Keratinocyte (primary cell): ENCODE measurements at regions not wholly inside any gene's neighbourhood (a gene's known extent, or its start where the extent isn't known, plus 50 kb on each side); places are given as distances from the start of the nearest gene placed in this dataset.

Source experiments
- DNase-seq: peaks from one replicate; pipeline ENCODE4 v3.0.0-alpha.2; 2011; ENCODE audit warnings: low read depth, missing footprints, low spot score
- FAIRE-seq: peaks from 2 replicates; lab custom pipeline; 2011; peaks lifted over from hg19 to GRCh38; lab: Jason Lieb, UNC
- H2AFZ ChIP-seq: 2 replicates; pipeline ENCODE4 v1.6.0; 2012; ENCODE audit warnings: low read length, control low read depth, inconsistent platforms; ENCODE audit not compliant: control insufficient read depth
- H3K27ac ChIP-seq: 2 replicates; pipeline ENCODE4 v1.5.1; 2011; ENCODE audit warnings: low read length; ENCODE audit not compliant: control insufficient read depth, insufficient read depth
- H3K27me3 ChIP-seq: 3 replicates; pipeline ENCODE4 v1.6.0; 2011; ENCODE audit warnings: low read length; ENCODE audit not compliant: control insufficient read depth, insufficient read depth; ENCODE audit errors: extremely low read depth
- H3K36me3 ChIP-seq, 2 experiments: 2 replicates in 1 of 2; 3 replicates in 1 of 2; pipeline ENCODE4 v1.5.1; 2011; ENCODE audit warnings: low read length in 2 of 2, mild to moderate bottlenecking in 1 of 2; ENCODE audit not compliant: control insufficient read depth in 2 of 2, insufficient read depth in 2 of 2; ENCODE audit errors: extremely low read depth in 1 of 2
- H3K4me1 ChIP-seq: 3 replicates; pipeline ENCODE4 v1.5.1; 2011; ENCODE audit warnings: low read length; ENCODE audit not compliant: control insufficient read depth, insufficient read depth; ENCODE audit errors: extremely low read depth
- H3K4me2 ChIP-seq: 3 replicates; pipeline ENCODE4 v1.6.0; 2011; ENCODE audit warnings: low read depth, low read length; ENCODE audit not compliant: control insufficient read depth, insufficient read depth; ENCODE audit errors: extremely low read depth
- H3K4me3 ChIP-seq, 3 experiments: fragments of 200-600 bp in 1 of 3; sonication (generic) in 1 of 3; 2 replicates in 2 of 3; 3 replicates in 1 of 3; pipeline ENCODE4 v1.5.1; 2011 to 2016; ENCODE audit warnings: low read length in 3 of 3, mild to moderate bottlenecking in 3 of 3, control low read depth in 2 of 3, inconsistent platforms in 1 of 3, low read depth in 1 of 3, mixed read lengths in 1 of 3, mixed run types in 1 of 3, moderate library complexity in 1 of 3; ENCODE audit not compliant: control insufficient read depth in 2 of 3, insufficient read depth in 2 of 3; ENCODE audit errors: extremely low read depth in 1 of 3
- H3K79me2 ChIP-seq: 2 replicates; pipeline ENCODE4 v1.6.0; 2012; ENCODE audit warnings: low read length; ENCODE audit not compliant: control insufficient read depth, insufficient read depth
- H3K9ac ChIP-seq: 3 replicates; pipeline ENCODE4 v1.6.0; 2011; ENCODE audit warnings: low read length; ENCODE audit not compliant: control insufficient read depth, insufficient read depth; ENCODE audit errors: extremely low read depth
- H3K9me1 ChIP-seq: 3 replicates; pipeline ENCODE4 v1.6.0; 2011; ENCODE audit warnings: low read length; ENCODE audit not compliant: control insufficient read depth, insufficient read depth; ENCODE audit errors: extremely low read depth
- H3K9me3 ChIP-seq: 2 replicates; pipeline ENCODE4 v1.5.1; 2012; ENCODE audit warnings: low read depth, low read length; ENCODE audit not compliant: control insufficient read depth
- H4K20me1 ChIP-seq: 3 replicates; pipeline ENCODE4 v1.6.0; 2011; ENCODE audit warnings: low read length; ENCODE audit not compliant: control insufficient read depth, insufficient read depth; ENCODE audit errors: extremely low read depth
- EZH2 ChIP-seq: IDR thresholded peaks from one replicate; pipeline ENCODE4 v1.6.1; 2012; ENCODE audit warnings: inconsistent platforms, mild to moderate bottlenecking, low read length, moderate library complexity
- dilution Hi-C: fragments of 300-500 bp; cut with MboI; formaldehyde crosslinking; loops from one replicate; pipeline ENCODE4 v1.7.0; 2020; ENCODE audit warnings: low sequenced_read_pairs; ENCODE audit not compliant: extremely low pct_ligation_motif_present
- TF ChIP-seq, protein P1 (sequence below), 3 experiments: IDR thresholded peaks in 1 of 3; conservative IDR thresholded peaks in 1 of 3; optimal IDR thresholded peaks in 1 of 3; 2 replicates in 2 of 3; 3 replicates in 1 of 3; pipeline versions ENCODE3 to v1.5.1; 2011; ENCODE audit warnings: low read length in 3 of 3, mild to moderate bottlenecking in 3 of 3, moderate library complexity in 2 of 3, control low read depth in 1 of 3, inconsistent platforms in 1 of 3; ENCODE audit not compliant: insufficient read depth in 2 of 3; ENCODE audit errors: extremely low read depth in 1 of 3

DNA sequence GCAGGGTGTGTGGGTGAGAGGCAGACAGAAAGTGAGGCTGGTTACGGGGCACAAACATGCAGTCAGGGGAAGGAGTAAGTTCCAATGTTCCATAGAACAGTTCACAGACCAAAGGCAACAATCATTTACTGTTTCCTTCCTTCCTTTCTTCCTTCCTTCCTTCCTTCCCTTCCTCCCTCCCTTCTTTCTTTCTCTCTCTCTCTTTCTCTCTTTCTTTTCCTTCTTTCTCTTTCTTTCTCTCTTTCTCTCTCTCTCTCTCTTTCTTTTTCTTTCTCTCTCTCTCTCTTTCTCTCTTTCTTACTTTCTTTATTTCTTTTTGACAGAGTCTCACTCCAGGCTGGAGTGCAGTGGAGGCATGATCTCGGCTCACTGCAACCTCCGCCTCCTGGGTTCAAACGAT is 125.8 kb upstream of the LPCAT1 start:
- no peak overlapping the region for H3K4me3 ChIP-seq
- no peaks in the 10 kb centered on the region for H3K9me3 ChIP-seq
- no peak for FAIRE-seq
- H3K36me3 ChIP-seq = no peaks in the 10 kb centered on the region
- no peak overlapping the region for H3K4me2 ChIP-seq
- H4K20me1 ChIP-seq = no peaks in the 10 kb centered on the region
- peaks cover 4% of the 10 kb centered on the region for H3K4me1 ChIP-seq
- H3K79me2 ChIP-seq = no peaks in the 10 kb centered on the region
- dilution Hi-C loops = no loop called here
- H2AFZ ChIP-seq = no peak overlapping the region
- TF ChIP-seq EZH2 = no peak
- TF ChIP-seq, protein P1, sequence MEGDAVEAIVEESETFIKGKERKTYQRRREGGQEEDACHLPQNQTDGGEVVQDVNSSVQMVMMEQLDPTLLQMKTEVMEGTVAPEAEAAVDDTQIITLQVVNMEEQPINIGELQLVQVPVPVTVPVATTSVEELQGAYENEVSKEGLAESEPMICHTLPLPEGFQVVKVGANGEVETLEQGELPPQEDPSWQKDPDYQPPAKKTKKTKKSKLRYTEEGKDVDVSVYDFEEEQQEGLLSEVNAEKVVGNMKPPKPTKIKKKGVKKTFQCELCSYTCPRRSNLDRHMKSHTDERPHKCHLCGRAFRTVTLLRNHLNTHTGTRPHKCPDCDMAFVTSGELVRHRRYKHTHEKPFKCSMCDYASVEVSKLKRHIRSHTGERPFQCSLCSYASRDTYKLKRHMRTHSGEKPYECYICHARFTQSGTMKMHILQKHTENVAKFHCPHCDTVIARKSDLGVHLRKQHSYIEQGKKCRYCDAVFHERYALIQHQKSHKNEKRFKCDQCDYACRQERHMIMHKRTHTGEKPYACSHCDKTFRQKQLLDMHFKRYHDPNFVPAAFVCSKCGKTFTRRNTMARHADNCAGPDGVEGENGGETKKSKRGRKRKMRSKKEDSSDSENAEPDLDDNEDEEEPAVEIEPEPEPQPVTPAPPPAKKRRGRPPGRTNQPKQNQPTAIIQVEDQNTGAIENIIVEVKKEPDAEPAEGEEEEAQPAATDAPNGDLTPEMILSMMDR (optimal IDR thresholded peaks at IDR 0.05 in 1 of 3, IDR thresholded peaks at IDR 0.05 in 1 of 3, conservative IDR thresholded peaks at IDR 0.05 in 1 of 3; ENCODE audit: extremely low read depth in 1 of 3, insufficient read depth in 2 of 3, low read length in 3 of 3) = no peak
- H3K27ac ChIP-seq = no peak overlapping the region
- no peaks in the 10 kb centered on the region for H3K9me1 ChIP-seq
- peaks cover 24% of the 10 kb centered on the region for H3K27me3 ChIP-seq
- no peak overlapping the region for H3K9ac ChIP-seq
- no peak for DNase-seq

DNA sequence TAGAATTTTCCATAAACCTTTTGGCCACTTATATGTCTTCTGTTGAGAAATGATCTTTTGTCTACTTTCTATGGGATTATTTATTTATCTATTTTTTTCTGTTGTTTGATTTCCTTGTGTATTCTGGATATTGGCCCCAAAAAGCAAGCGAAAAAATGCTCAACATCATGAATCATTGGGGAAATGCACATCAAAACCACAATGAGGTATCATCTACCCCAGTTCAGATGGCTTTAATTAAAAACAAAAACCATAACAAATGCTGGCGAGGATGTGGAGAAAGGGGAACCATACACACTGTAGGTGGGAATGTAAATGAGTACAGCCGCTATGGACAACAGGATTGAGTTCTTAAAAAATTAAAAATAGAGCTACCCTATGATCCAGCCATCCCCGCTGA is 125.0 kb upstream of the LPCAT1 start:
- no peak overlapping the region for H3K27ac ChIP-seq
- no peak overlapping the region for H3K4me3 ChIP-seq
- H3K9ac ChIP-seq = no peak overlapping the region
- H2AFZ ChIP-seq = no peak overlapping the region
- H3K4me2 ChIP-seq = no peak overlapping the region
- H3K4me1 ChIP-seq = peaks cover 4% of the 10 kb centered on the region
- no peaks in the 10 kb centered on the region for H4K20me1 ChIP-seq
- TF ChIP-seq, protein P1 (optimal IDR thresholded peaks at IDR 0.05 in 1 of 3, IDR thresholded peaks at IDR 0.05 in 1 of 3, conservative IDR thresholded peaks at IDR 0.05 in 1 of 3; ENCODE audit: extremely low read depth in 1 of 3, insufficient read depth in 2 of 3, low read length in 3 of 3) = no peak
- TF ChIP-seq EZH2 = no peak
- no peaks in the 10 kb centered on the region for H3K36me3 ChIP-seq
- no peaks in the 10 kb centered on the region for H3K9me3 ChIP-seq
- no peaks in the 10 kb centered on the region for H3K9me1 ChIP-seq
- peaks cover 31% of the 10 kb centered on the region for H3K27me3 ChIP-seq
- dilution Hi-C loops = no loop called here
- H3K79me2 ChIP-seq = no peaks in the 10 kb centered on the region
- DNase-seq (no peak), FAIRE-seq (no peak)
